SK-N-SH (cell line): ENCODE measurements at regions not wholly inside any gene's neighbourhood (a gene's known extent, or its start where the extent isn't known, plus 50 kb on each side); places are given as distances from the start of the nearest gene placed in this dataset.

Experiments used
- CTCF ChIA-PET: fragments of 300-600, 350-600 bp; formaldehyde crosslinking; extraction: SDS; loops from one replicate; lab custom pipeline; 2021; lab: Yijun Ruan, JAX
- POLR2A ChIA-PET: fragments of 350-600 bp; sonication (Branson Sonifier 250); formaldehyde crosslinking; extraction: SDS; loops from one replicate; lab custom pipeline; 2020; ENCODE audit warnings: antibody characterized with exemption, inconsistent platforms; lab: Yijun Ruan, JAX
- DNase-seq: peaks from one replicate; pipeline ENCODE4 v3.0.0; 2012
- H2AFZ ChIP-seq: fragments of 200-600 bp; sonication (generic); 2 replicates; pipeline ENCODE4 v1.8.1; 2016; ENCODE audit warnings: antibody characterized with exemption, mild to moderate bottlenecking, low read depth
- H3F3A ChIP-seq: fragments of 200-600 bp; sonication (generic); replicated peaks from 2 replicates; pipeline ENCODE3; 2016; ENCODE audit warnings: antibody characterized with exemption, mild to moderate bottlenecking; ENCODE audit not compliant: insufficient read depth
- H3K27ac ChIP-seq, 2 experiments: fragments of 200-500 bp in 1 of 2; fragments of 200-600 bp in 1 of 2; sonication (Bioruptor generic) in 1 of 2; sonication (generic), shearing (Covaris generic) in 1 of 2; 2 replicates each; pipeline versions ENCODE4 v1.5.1 to v1.6.1; 2014 to 2016; ENCODE audit warnings: low read depth in 2 of 2, inconsistent platforms in 1 of 2, low read length in 1 of 2, mild to moderate bottlenecking in 1 of 2, mixed read lengths in 1 of 2
- H3K27me3 ChIP-seq: fragments of 200-600 bp; sonication (generic), shearing (Covaris generic); 2 replicates; pipeline ENCODE4 v1.6.1; 2016; ENCODE audit warnings: mixed run types; ENCODE audit not compliant: insufficient read depth
- H3K36me3 ChIP-seq, 2 experiments: fragments of 200-500 bp in 1 of 2; fragments of 200-600 bp in 1 of 2; sonication (Bioruptor generic) in 1 of 2; sonication (generic) in 1 of 2; replicated peaks in 1 of 2; 2 replicates each; pipeline versions ENCODE3 to v1.5.1; 2014 to 2016; ENCODE audit warnings: low read length in 1 of 2, mild to moderate bottlenecking in 1 of 2; ENCODE audit not compliant: insufficient read depth in 2 of 2, control insufficient read depth in 1 of 2
- H3K4me1 ChIP-seq, 2 experiments: fragments of 200-500 bp in 1 of 2; fragments of 200-600 bp in 1 of 2; sonication (Bioruptor generic) in 1 of 2; sonication (generic), shearing (Covaris generic) in 1 of 2; 2 replicates each; pipeline versions ENCODE4 v1.5.1 to v1.6.1; 2014 to 2016; ENCODE audit warnings: low read depth in 1 of 2, low read length in 1 of 2, mixed run types in 1 of 2; ENCODE audit not compliant: insufficient read depth in 2 of 2, control insufficient read depth in 1 of 2
- H3K4me2 ChIP-seq: fragments of 200-600 bp; sonication (generic), shearing (Covaris generic); 2 replicates; pipeline ENCODE4 v1.6.1; 2017; ENCODE audit warnings: mixed run types
- H3K4me3 ChIP-seq, 2 experiments: fragments of 200-500 bp in 1 of 2; fragments of 200-600 bp in 1 of 2; sonication (Bioruptor generic) in 1 of 2; sonication (generic), shearing (Covaris generic) in 1 of 2; 2 replicates each; pipeline versions ENCODE4 v1.5.1 to v1.8.1; 2014 to 2016; ENCODE audit warnings: low read depth in 2 of 2, inconsistent platforms in 1 of 2, low read length in 1 of 2, mild to moderate bottlenecking in 1 of 2, mixed read lengths in 1 of 2, moderate library complexity in 1 of 2
- H3K79me2 ChIP-seq: fragments of 200-600 bp; sonication (generic); 2 replicates; pipeline ENCODE4 v1.8.1; 2017; ENCODE audit warnings: mild to moderate bottlenecking; ENCODE audit not compliant: insufficient read depth
- H3K9ac ChIP-seq: fragments of 200-600 bp; sonication (generic); 2 replicates; pipeline ENCODE4 v1.6.1; 2017; ENCODE audit warnings: mixed run types
- H3K9me2 ChIP-seq: fragments of 200-600 bp; sonication (generic); 2 replicates; pipeline ENCODE4 v1.6.1; 2017; ENCODE audit warnings: mixed run types
- H3K9me3 ChIP-seq: fragments of 200-600 bp; sonication (generic); 2 replicates; pipeline ENCODE4 v1.6.1; 2017; ENCODE audit warnings: mixed run types, mild to moderate bottlenecking, moderate library complexity
- H4K20me1 ChIP-seq: fragments of 200-600 bp; sonication (generic); 2 replicates; pipeline ENCODE4 v1.6.1; 2017; ENCODE audit warnings: mild to moderate bottlenecking, mixed run types; ENCODE audit not compliant: insufficient read depth
- CHD2 ChIP-seq: fragments of 150-350 bp; IDR thresholded peaks from 2 replicates; pipeline ENCODE4 v1.6.1; 2018; ENCODE audit warnings: low read length; ENCODE audit not compliant: partially characterized antibody
- ELF1 ChIP-seq: IDR thresholded peaks from 2 replicates; pipeline ENCODE4 v1.4.0; 2012
- EZH2phosphoT487 ChIP-seq: fragments of 200-600 bp; sonication (generic); IDR thresholded peaks from 2 replicates; pipeline ENCODE4 v1.6.1; 2017; ENCODE audit warnings: low read depth, mixed run types, mild to moderate bottlenecking, antibody characterized with exemption, moderate library complexity, borderline replicate concordance
- GATA2 ChIP-seq: sonication (generic); formaldehyde crosslinking; IDR thresholded peaks from 2 replicates; pipeline ENCODE4 v1.5.0; 2020; ENCODE audit warnings: mild to moderate bottlenecking, missing genetic modification reagents
- MEF2A ChIP-seq: IDR thresholded peaks from 2 replicates; pipeline ENCODE4 v1.4.0; 2012; ENCODE audit warnings: low read depth, borderline replicate concordance
- MXI1 ChIP-seq: IDR thresholded peaks from 2 replicates; pipeline ENCODE4 v1.6.1; 2012; ENCODE audit warnings: mild to moderate bottlenecking, low read depth, low read length, improper control_type of control experiment
- RFX5 ChIP-seq: IDR thresholded peaks from 2 replicates; pipeline ENCODE4 v1.6.1; 2012; ENCODE audit warnings: mild to moderate bottlenecking, improper control_type of control experiment, low read length
- SIN3A ChIP-seq: IDR thresholded peaks from 2 replicates; pipeline ENCODE4 v1.6.1; 2012; ENCODE audit warnings: low read depth, mild to moderate bottlenecking, low read length, moderate library complexity, borderline replicate concordance
- SMC3 ChIP-seq: IDR thresholded peaks from 2 replicates; pipeline ENCODE4 v1.6.1; 2012; ENCODE audit warnings: low read depth, low read length, improper control_type of control experiment
- WGBS: methylation state at CpG from one replicate; pipeline ENCODE4 v1.1.6; 2017; ENCODE audit warnings: low lambda C conversion rate; 5-methylcytosine and 5-hydroxymethylcytosine counted together
- TF ChIP-seq, protein P1 (sequence below): fragments of 150-350 bp; IDR thresholded peaks from 2 replicates; pipeline ENCODE4 v1.6.1; 2016; ENCODE audit warnings: mild to moderate bottlenecking, low read depth, low read length
- TF ChIP-seq, protein P2 (sequence below): IDR thresholded peaks from 2 replicates; pipeline ENCODE4; 2012

DNA sequence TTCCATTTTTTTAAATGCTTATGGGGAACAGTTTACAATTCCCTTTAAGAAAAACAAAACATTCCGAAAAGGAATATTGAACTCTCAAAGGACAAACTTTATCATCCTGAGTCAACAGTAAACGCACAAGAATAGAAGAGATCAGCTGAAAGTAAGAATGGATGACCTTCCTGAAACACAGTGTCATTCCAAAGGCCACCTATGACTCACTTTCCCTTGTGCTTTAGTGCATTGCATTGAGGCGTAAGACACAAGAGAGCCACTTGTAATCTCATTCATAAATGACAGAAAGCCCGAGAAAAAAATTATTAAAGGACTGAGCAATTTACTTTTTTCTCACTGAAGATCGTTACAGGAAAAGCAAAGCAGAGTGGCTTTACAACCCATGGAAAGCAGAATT is 1062.4 kb upstream of the DIAPH2 start:
- H3K4me1 ChIP-seq = no peaks in the 10 kb centered on the region
- ChIA-PET CTCF (interaction anchor here (1.4 kb wide), 1 partner anchor 8 kb away, joined by 3 read pairs; no protein-coding TSS in a partner anchor), POLR2A (no interaction called here)
- no peaks in the 10 kb centered on the region for H4K20me1 ChIP-seq
- H3K36me3 ChIP-seq = no peaks in the 10 kb centered on the region
- 5% methylated on average over 5 of the region's 5 CpGs for WGBS
- no peaks in the 10 kb centered on the region for H3K9me3 ChIP-seq
- no peak overlapping the region for H3K4me3 ChIP-seq
- no peaks in the 10 kb centered on the region for H3F3A ChIP-seq
- no peak for TF ChIP-seq MXI1
- no peak for TF ChIP-seq MEF2A
- TF ChIP-seq ELF1 = no peak
- TF ChIP-seq, protein P1, sequence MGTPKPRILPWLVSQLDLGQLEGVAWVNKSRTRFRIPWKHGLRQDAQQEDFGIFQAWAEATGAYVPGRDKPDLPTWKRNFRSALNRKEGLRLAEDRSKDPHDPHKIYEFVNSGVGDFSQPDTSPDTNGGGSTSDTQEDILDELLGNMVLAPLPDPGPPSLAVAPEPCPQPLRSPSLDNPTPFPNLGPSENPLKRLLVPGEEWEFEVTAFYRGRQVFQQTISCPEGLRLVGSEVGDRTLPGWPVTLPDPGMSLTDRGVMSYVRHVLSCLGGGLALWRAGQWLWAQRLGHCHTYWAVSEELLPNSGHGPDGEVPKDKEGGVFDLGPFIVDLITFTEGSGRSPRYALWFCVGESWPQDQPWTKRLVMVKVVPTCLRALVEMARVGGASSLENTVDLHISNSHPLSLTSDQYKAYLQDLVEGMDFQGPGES = no peak
- TF ChIP-seq GATA2 (CRISPR knock-in tag) = no peak
- no peaks in the 10 kb centered on the region for H3K79me2 ChIP-seq
- no peak for DNase-seq
- H3K9me2 ChIP-seq = no peaks in the 10 kb centered on the region
- no peak overlapping the region for H3K9ac ChIP-seq
- H2AFZ ChIP-seq = no peak overlapping the region
- no peak overlapping the region for H3K4me2 ChIP-seq
- no peaks in the 10 kb centered on the region for H3K27me3 ChIP-seq
- no peak overlapping the region for H3K27ac ChIP-seq

DNA sequence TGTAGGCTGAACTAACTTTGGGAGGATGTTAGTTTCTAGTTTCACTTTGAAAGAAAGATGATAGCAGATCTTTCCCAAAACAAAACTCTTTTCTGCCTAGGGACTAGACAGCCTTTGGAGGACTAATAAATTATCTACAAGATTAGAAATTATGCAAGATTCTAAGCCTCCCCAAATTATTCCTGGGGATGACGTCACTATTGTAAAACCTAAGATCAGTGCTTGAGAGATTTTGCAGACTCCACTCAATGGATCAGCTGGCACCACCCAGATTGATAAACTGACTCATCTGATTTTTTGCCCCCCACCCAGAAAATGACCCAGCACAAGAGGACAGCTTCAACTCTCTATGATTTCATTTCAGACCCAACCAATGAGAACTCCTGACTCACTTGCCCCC is 1057.9 kb upstream of the DIAPH2 start:
- no peaks in the 10 kb centered on the region for H3K27me3 ChIP-seq
- no peak overlapping the region for H3K27ac ChIP-seq
- POLR2A ChIA-PET = no interaction called here
- H3K36me3 ChIP-seq = no peaks in the 10 kb centered on the region
- TF ChIP-seq, protein P1 = no peak
- no peak for TF ChIP-seq CHD2
- no peak for TF ChIP-seq SMC3
- no peak for TF ChIP-seq EZH2phosphoT487
- TF ChIP-seq MEF2A = no peak
- no peak for TF ChIP-seq SIN3A
- TF ChIP-seq, protein P2, sequence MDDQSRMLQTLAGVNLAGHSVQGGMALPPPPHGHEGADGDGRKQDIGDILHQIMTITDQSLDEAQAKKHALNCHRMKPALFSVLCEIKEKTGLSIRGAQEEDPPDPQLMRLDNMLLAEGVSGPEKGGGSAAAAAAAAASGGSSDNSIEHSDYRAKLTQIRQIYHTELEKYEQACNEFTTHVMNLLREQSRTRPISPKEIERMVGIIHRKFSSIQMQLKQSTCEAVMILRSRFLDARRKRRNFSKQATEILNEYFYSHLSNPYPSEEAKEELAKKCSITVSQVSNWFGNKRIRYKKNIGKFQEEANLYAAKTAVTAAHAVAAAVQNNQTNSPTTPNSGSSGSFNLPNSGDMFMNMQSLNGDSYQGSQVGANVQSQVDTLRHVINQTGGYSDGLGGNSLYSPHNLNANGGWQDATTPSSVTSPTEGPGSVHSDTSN = no peak
- no peak for TF ChIP-seq GATA2 (CRISPR knock-in tag)
- TF ChIP-seq RFX5 = no peak
- H2AFZ ChIP-seq = no peak overlapping the region
- no peaks in the 10 kb centered on the region for H3K4me1 ChIP-seq
- H3K9ac ChIP-seq = no peak overlapping the region
- H3F3A ChIP-seq = no peaks in the 10 kb centered on the region
- H3K9me3 ChIP-seq = peaks cover 13% of the 10 kb centered on the region
- DNase-seq = no peak
- H3K9me2 ChIP-seq = no peaks in the 10 kb centered on the region
- H3K79me2 ChIP-seq = no peaks in the 10 kb centered on the region
- no peaks in the 10 kb centered on the region for H4K20me1 ChIP-seq
- no peak overlapping the region for H3K4me2 ChIP-seq
- CTCF ChIA-PET = no interaction called here
- H3K4me3 ChIP-seq = no peak overlapping the region
- 8% methylated on average over 1 of the region's 1 CpG for WGBS
